RPMI8226 (cell line): ENCODE measurements at regions not wholly inside any gene's neighbourhood (a gene's known extent, or its start where the extent isn't known, plus 50 kb on each side); places are given as distances from the start of the nearest gene placed in this dataset.
"Not testable (repeated sequence)": the region's sequence is repeated elsewhere in the genome, so short reads cannot be mapped to it uniquely, and the experiment has no call there.

Source experiments
- DNase-seq: peaks from one replicate; pipeline ENCODE4 v3.0.0-alpha.2; 2015

DNA sequence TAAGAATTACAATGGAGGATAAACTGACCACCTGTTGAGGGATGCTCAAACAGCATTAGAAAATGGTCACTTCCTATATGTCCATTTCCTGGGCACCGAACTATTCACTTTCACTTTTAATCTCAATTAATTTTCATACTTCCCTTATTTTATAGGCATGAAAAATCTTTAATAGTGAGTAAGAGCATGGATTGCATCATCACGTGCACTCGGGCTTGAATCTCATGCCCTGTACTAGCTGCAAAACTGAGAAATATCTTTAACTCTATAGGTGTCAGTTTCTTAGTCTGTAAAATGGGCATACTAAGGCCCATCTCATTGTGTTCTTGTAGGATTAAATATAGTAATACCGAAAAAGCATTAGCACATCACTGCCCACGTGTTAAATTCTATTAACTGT is 183.9 kb upstream of the FIGN start:
- no peak for DNase-seq

DNA sequence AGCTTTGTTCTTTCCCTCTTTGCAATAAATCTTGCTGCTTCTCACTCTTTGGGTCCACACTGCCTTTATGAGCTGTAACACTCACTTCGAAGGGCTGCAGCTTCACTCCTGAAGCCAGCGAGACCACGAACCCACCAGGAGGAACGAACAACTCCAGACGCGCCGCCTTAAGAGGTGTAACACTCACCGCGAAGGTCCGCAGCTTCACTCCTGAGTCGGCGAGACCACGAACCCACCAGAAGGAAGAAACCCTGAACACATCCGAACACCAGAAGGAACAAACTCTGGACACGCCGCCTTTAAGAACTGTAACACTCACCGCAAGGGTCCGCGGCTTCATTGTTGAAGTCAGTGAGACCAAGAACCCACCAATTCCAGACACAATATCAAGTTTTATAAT is 178.7 kb upstream of the FIGN start:
- not testable (repeated sequence) for DNase-seq

DNA sequence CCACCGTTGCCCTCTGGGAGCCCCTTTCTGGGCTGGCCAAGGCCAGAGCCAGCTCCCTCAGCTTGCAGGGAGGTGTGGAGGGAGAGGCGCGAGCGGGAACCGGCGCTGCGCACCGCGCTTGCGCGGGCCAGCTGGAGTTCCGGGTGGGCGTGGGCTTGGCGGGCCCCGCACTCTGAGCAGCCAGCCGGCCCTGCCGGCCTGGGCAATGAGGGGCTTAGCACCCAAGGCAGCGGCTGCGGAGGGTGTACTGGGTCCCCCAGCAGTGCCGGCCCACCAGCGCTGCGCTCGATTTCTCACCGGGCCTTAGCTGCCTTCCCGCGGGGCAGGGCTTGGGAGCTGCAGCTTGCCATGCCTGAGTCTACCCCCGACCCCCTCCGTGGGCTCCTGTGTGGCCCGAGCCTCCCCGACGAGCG is 177.7 kb upstream of the FIGN start:
- DNase-seq = not testable (repeated sequence)

DNA sequence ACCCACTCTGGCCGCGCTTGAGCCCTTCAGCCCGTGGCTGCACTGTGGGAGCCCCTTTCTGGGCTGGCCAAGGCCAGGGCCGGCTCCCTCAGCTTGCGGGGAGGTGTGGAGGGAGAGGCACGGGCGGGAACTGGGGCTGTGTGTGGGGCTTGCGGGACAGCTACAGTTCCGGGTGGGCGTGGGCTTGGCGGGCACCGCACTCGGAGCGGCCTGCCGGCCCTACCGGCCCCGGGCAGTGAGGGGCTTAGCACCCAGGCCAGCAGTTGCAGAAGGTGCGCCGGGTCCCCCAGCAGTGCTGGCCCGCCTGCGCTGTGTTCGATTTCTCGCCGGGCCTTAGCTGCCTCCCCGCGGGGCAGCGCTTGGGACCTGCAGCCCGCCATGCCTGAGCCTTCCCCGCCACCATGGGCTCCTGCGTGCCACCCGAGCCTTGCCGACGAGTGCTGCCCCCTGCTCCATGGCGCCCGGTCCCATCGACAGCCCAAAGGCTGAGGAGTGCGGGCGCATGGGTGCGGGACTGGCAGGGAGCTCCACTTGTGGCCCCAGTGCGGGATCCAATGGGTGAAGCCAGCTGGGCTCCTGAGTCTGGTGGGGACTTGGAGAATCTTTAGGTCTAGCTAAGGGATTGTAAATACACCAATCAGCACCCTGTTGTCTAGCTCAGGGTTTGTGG is 173.7 kb upstream of the FIGN start:
- DNase-seq = no peak

DNA sequence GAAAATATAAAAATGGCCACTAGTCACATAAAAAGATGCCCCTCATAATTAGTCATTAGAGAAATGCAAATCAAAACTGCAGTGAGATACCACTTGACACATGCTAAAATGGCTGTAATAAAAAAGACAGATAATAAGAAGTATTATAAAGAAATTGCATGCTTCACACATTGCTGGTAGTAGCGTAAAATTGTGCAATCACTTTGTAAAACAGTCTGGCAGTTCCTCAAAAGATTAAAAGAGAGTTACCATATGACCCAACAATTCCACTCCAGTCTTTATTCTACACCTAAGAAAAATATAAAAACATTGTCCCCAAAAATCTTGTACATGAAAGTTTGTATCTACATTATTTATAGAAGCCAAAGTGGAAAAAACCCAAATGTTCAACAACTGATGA is 170.6 kb upstream of the FIGN start:
- no peak for DNase-seq

DNA sequence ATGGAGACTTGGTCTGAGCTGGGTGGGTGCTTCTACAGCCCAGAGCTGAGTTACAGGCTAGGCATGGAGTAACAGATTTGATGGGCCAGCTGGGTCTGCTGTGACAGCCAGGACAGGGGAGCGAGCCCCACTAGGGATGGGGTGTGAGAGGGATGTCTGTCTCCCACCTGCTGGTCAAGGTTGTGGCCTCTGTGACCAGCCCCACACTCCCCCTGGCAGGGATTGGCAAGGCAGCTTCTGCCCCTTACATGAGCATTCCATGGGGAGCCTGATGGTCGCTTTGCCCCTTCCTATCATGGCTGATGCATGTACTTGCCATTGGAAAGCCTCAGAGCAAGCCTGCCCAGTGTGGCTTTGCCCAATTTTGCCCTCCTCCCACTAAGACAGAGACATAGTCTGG is 162.0 kb upstream of the FIGN start:
- no peak for DNase-seq

DNA sequence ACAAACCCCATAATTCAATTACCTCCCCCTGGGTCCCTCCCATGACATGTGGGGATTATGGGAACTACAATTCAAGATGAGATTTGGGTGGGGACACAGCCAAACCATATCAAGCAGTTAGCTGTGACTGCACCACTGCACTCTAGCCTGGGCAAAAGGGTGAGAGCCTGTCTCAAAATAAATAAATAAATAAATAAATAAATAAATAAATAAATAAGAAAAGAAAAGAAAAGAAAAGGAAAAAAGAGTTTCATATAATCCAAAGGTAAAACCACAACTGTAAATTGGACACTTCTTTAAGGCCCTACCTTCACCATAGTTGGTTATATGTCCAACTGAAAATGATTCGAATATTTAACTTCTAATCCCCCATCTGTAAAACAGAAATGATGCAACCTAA is 157.6 kb upstream of the FIGN start:
- not testable (repeated sequence) for DNase-seq

DNA sequence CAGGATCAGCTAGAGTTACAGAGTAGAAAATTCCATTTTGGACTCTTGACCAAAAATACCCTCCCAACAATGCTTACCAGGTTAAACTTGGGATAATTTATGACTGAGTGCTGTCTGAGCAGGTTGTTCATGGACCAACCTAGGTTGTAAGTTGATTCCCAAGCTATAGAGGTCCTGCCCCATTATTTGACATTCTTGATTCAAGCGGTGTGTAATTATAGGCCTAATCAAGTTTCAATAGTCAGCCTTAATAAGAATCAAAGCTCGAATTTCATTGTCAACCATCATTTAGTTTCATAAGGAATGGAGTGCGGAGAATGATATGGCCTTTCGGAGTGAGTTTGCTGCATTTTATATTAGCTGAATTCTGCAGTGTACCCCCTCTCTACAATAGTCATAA is 152.8 kb upstream of the FIGN start:
- no peak for DNase-seq

DNA sequence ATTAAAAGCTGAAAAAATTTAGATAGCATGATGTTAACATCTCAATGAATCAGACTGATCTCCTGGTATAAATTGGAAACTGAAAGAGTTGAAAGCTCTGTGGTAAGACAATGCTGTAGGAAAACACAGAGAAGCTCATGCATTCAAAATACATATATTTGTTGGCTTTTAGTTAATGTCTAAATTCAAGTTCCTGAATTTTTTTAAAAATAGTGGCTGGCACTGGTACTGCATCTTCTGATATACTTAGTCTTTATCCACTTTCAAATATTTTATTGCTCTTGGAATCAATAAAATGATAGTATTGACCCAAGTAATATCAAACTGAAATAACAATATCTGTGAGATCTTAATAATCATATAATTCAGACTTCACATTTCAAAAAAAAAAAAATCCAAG is 151.4 kb upstream of the FIGN start:
- no peak for DNase-seq

DNA sequence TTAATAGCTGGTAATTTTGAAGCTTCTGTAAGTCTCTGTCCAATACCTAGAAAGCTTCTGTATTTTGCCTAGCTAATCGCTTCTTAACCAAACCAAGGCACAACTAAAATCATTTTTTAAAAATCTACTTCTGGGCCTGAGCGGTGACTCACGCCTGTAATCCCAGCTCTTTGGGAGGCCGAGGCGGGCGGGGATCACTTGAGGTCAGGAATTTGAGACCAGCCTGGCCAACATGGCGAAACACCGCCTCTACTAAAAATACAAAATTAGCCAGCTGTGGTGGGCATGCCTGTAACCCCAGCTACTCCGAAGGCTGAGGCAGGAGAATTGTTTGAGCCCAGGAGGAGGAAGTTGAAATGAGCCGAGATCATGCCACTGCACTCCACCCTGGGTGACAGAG is 148.6 kb upstream of the FIGN start:
- no peak for DNase-seq

DNA sequence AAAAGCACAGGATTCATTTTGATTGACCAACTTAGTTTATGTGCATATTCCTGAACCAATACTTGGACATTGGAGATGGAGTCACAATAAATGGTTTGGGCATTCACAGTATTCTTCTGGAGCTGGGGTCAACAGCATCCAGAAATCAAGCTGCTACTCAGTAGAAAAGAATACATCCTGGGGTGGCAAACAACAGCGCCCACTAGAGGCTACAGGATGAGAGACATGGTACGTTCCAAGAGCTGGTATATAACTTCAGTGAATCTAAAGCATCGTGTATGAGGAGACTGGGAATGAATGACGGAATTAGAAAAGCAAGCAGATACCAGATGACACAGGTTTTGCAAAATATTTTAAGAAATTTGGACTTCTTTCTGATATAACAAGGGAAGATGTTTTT is 142.9 kb upstream of the FIGN start:
- peak; percentile 14 for DNase-seq

DNA sequence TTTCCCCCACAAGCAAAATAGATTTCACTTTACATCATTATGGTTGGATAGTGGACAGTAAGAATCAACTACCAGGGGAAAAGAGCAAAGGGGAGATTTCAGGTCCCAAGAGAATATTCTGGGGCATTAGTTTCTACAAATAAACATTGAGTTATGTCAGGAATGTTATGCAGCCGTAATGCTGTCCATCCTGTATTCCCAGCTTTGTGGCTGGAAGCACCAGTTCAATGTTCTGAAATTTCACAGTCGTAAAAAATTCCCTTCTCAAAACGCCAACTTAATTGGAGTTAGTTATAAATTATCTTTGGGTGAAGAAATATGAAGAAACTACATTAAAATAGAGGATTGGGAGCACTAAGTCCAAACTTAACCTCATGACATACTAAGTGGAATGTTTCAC is 141.5 kb upstream of the FIGN start:
- DNase-seq = no peak

DNA sequence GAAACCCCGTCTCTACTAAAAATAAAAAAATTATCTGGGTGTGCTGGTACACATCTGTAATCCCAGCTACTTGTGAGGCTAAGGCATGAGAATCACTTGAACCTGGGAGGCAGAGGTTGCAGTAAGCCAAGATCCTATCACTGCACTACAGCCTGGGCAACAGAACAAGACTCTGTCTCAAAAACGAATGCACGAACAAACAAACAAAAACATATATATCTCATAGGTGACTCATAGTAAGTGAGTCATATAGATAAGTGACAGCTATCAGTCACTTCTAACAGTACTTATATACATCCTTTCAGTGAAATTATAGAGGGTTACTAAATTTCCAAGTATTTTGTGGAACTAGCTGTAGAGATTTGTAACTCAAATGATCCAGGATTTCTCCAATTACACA is 127.3 kb upstream of the FIGN start:
- DNase-seq = no peak

DNA sequence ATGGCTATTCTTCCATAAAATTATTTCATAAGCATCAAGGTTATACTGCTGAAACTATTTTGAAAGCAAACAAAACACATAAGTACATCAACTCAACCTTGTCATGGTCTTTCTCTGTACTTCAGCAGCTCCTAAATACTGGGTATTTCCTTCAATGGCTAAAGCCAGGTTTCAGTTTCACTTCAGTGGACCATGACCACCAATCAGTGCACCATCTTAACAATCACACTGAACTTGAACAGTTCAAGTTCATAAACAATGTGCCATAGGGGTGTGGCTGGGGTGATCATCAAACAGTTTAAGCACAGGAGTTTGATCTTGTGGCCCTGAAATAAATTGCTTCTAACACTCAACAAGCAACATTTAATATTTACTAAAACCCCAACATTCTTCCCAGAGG is 124.1 kb upstream of the FIGN start:
- DNase-seq = no peak

DNA sequence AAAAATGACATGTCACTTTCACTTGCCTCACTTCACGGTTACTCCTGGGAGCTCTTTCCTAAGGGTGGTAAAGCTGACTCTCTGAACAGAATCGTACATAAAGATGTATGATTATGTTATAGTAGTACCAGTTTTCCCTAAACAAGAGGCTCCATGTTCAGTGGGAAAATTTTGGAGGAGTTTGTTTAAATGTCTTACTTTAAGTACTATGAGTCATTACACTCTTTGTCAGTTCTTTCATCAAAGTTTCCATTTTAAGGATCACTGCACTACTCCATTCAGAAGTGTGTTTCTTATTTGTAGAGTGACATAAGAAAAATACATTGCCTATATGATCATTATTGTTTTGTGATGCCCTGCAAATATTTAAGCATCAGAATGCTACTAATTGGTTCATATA is 121.1 kb upstream of the FIGN start:
- no peak for DNase-seq

DNA sequence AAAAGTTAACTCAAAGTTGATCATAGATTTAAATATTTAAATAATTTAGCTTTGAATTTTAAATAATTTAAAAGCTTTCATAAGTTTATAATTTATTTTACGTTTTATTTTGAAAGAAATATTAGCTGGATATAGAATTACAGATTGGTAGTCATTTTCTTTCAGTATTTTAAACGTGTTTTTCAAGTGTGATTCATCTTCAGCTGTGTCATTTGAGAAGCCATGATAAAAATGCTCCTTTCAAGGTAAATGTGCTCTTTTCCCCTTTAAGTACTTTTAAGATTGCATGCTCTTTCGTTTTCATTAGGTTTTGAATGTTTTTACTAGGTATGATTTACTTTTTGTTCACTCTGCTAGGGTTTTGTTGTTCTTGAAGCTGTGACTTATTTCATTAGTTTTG is 116.8 kb upstream of the FIGN start:
- no peak for DNase-seq

DNA sequence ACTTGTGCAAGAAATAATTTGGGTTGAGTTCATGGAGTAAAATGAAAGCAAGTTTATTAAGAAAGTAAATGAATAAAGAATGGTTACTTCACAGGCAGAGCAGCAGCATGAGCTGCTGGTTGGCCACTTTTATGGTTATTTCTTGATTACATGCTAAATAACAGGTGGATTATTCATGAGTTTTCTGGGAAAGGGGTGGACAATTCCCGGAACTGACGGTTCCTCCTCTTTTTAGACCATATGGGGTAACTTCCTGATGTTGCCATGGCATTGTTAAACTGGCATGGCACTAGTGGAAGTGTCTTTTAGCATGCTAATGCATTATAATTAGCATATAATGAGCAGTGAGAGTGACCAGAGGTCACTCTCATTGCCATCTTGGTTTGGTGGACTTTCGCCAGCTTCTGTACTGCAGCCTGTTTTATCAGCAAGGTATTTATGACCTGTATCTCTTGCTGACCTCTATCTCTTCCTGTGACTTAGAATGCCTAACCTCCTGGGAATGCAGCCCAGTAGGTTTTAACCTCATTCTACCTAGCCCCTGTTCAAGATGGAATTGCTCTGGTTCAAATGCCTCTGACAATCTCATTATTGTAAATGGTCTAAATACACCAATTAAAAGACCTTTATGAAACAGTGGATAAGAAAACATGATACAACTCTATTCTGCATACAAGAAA is 114.1 kb upstream of the FIGN start:
- no peak for DNase-seq

DNA sequence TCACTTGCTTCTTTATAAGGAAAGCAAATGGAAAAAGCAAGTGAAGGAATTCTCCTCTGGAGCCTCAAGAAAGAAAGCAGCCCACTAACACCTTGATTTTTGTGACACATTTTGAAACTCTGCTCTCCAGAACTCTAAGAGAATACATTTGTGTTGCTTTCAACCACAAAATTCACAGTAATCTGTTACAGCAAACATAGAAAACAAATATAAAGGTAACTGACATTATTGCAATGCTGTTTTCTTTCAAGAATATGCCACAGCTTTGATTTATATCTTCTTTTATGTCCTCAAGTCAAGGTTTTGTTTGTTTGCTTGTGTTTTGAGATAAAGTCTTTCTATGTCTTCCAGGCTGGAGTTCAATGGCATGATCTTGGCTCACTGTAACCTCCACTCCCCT is 103.1 kb upstream of the FIGN start:
- DNase-seq = no peak

DNA sequence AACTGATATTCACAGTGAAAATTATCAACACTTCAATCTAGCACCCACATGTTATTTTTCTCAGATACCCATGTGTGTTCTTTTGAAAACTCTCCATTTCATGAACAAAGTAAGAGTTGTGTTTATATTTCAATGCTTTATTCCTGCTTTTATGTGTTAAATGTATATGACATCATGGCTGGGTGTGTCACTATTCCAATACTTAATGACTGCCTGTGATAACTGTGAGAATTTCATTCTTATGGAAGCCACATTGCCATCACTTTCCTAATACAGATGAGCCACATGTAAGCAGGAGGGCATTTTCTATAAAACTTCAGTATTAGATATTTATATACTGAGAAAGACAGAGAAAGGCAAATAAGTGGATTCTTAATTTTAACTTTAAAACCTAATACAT is 100.4 kb upstream of the FIGN start:
- no peak for DNase-seq

DNA sequence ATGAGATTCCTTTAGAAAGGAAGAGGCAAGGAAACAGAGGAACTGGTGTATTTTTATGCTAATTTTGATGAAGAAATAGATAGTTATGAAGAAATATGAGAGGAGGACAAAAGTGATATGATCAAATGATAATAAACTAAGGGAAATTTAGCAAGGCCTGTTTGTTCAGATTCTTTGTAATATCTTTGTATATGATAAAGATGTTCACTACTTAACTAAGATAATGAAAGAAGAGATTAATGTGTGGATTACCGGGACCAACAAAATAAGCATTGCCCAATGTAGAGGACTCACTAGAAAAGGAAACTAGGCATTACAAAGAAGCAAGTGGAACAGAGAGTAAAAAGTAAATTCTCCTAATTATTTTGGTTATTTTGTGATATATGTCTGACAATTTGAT is 99.0 kb upstream of the FIGN start:
- DNase-seq = no peak

DNA sequence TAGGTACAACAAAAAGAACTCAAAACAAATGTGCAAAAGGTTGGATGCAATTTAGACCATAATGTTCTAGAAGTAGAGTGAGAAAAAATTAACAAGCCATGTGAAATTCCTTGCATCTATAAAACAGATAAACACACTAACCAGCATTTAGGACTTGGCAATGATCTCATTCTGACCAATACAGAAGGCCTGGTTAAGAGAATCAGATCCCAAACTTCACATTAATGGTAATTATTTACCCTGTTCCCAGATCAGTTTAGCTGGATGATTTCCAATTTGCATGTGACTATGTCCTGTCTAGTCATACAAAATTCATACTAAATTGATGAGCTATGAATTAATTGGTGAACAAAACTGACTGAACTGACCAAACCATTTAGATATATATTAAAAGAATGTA is 98.4 kb upstream of the FIGN start:
- DNase-seq = no peak

DNA sequence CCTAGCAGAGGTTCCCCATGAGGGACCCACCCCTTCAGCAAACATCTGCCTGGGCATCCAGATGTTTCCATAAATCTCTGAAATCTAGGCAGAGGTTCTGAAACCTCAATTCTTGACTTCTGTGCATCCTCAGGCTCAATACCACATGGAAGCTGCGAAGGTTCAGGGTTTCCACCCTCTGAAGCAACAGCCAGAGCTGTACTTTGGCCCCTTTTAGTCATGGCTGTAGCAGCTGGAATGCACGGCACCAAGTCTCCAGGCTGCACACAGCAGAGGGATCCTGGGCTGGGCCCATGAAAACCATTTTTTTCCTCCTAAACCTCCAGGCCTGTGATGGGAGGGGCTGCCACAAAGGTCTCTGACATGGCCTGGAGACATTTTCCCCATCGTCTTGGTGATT is 93.0 kb upstream of the FIGN start:
- no peak for DNase-seq

DNA sequence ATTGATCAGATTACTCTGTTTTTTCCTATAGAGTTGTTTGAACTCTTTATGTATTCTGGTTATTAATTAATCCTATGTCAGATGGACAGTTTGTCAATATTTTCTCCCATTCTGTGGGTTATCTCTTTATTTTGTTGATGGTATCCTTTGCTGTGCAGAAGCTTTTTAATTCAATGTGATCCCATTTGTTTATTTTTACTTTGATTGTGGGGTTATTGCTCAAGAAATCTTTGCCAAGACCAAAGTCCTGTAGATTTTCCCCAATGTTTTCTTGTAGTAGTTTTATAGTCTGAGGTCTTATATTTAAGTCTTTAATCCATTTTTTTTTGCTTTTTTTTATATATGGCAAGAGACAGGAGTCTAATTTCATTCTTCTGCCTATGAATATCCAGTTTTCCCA is 86.2 kb upstream of the FIGN start:
- no peak for DNase-seq

DNA sequence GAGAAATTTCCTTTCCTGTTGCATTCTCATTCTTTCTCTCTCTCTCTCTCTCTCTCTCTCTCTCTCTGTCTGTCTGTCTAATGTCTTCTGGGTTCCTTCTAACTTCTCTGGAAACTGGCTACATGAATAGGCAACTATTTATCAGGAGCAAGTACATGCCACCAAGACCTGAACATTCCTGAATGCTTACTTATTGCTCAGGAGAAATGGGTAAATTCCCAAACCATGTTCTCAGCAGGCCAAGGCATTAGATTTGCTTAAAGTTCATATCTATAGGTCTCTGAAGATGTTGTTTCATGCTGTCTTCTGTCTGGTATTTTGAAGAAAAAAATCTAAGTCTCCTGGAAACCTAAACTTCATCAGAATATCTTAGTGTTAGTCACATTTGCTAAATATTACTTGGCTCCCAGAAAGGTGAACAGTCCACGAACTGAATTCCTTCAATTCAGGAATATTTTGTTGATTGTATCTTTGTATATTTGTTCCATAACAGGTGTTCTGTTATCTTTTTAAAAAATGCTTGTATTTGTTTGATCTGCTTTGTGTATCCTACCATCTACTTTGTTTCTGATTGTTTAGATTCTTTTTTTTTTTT is 77.2 kb upstream of the FIGN start:
- no peak for DNase-seq

DNA sequence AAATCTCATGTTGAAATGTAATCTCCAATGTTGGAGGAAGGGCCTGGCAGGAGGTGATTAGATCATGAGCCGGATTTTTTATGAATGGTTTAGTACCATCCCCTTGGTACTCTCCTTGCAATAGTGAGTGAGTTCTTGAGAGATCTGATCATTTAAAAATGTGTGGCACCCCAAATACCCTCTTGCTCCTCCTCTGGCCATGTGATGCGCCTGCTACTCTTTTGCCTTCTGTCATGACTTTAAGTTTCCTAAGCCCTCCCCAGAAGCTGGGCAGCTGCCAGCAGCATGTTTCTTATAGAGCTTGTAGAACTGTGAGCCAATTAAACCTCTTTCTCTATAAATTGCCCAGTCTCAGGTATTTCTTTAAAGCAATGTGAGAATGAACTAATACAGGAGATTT is 72.6 kb upstream of the FIGN start:
- no peak for DNase-seq
